AG04450 (cell line): ENCODE measurements at regions not wholly inside any gene's neighbourhood (a gene's known extent, or its start where the extent isn't known, plus 50 kb on each side); places are given as distances from the start of the nearest gene placed in this dataset.

Experiments used
- CTCF ChIA-PET: fragments of 300-600, 350-600 bp; formaldehyde crosslinking; extraction: SDS; loops from one replicate; lab custom pipeline; 2022; ENCODE audit warnings: antibody characterized with exemption, inconsistent platforms; lab: Charles Lee
- POLR2A ChIA-PET: fragments of 350-600 bp; formaldehyde crosslinking; extraction: SDS; loops from one replicate; lab custom pipeline; 2021; ENCODE audit warnings: antibody characterized with exemption, inconsistent platforms; lab: Yijun Ruan, JAX
- DNase-seq: peaks from one replicate; pipeline ENCODE4 v3.0.0-alpha.2; 2011; ENCODE audit warnings: low read depth, low spot score
- H3K27ac ChIP-seq: one replicate; pipeline ENCODE4 v1.5.1; 2012; ENCODE audit warnings: low read depth, low read length, control low read depth
- H3K27me3 ChIP-seq: one replicate; pipeline ENCODE4 v1.6.0; 2012; ENCODE audit warnings: low read length; ENCODE audit not compliant: control insufficient read depth, insufficient read depth
- H3K4me3 ChIP-seq: 2 replicates; pipeline ENCODE4 v1.5.1; 2011; ENCODE audit warnings: mild to moderate bottlenecking, low read depth, low read length, control low read depth
- H3K9me3 ChIP-seq: 2 replicates; pipeline ENCODE4 v1.5.1; 2012; ENCODE audit warnings: low read length; ENCODE audit not compliant: control insufficient read depth, insufficient read depth
- CTCF ChIP-seq: IDR thresholded peaks from 2 replicates; pipeline ENCODE4 v1.5.1; 2011; ENCODE audit warnings: low read depth, low read length, control low read depth, inconsistent platforms

- no peak for DNase-seq
- TF ChIP-seq CTCF, result no peak
- Histone ChIP-seq H3K27me3 (peaks cover 6% of the 10 kb centered on the region), H3K4me3 (no peak overlapping the region), H3K27ac (no peak overlapping the region), H3K9me3 (peaks cover 27% of the 10 kb centered on the region)
- ChIA-PET POLR2A (no interaction called here), CTCF (no interaction called here)
Observed at GRCh38 chr2:85959826-85960225, 71.0 kb upstream of the ST3GAL5 start.

- no peak for TF ChIP-seq CTCF
- ChIA-PET CTCF (no interaction called here), POLR2A (no interaction called here)
- H3K9me3 ChIP-seq, result peaks cover 25% of the 10 kb centered on the region
- no peak overlapping the region for H3K27ac ChIP-seq
- H3K27me3 ChIP-seq, result peaks cover 12% of the 10 kb centered on the region
- no peak overlapping the region for H3K4me3 ChIP-seq
- DNase-seq, result no peak
Observed at GRCh38 chr2:85959185-85959584, 70.4 kb upstream of the ST3GAL5 start.

GRCh38 chr2:85958731-85959130 lies 69.9 kb upstream of the ST3GAL5 start:
- H3K9me3 ChIP-seq, result peaks cover 20% of the 10 kb centered on the region
- no peak overlapping the region for H3K4me3 ChIP-seq
- ChIA-PET POLR2A (no interaction called here), CTCF (no interaction called here)
- TF ChIP-seq CTCF, result no peak
- H3K27ac ChIP-seq, result no peak overlapping the region
- H3K27me3 ChIP-seq, result peaks cover 12% of the 10 kb centered on the region
- DNase-seq, result no peak

- Histone ChIP-seq H3K27ac (no peak overlapping the region), H3K4me3 (no peak overlapping the region), H3K27me3 (peaks cover 21% of the 10 kb centered on the region), H3K9me3 (peaks cover 18% of the 10 kb centered on the region)
- ChIA-PET CTCF (interaction anchor here (0.6 to 1.2 kb wide), 2 partner anchors 130 to 211 kb away, joined by 6 to 7 read pairs; no protein-coding TSS in a partner anchor), POLR2A (no interaction called here)
- no peak for TF ChIP-seq CTCF
- DNase-seq, result no peak
Observed at GRCh38 chr2:85957256-85957655, 68.5 kb upstream of the ST3GAL5 start.

- CTCF ChIA-PET, result no interaction called here
Observed at GRCh38 chr2:85956646-85957039, 67.9 kb upstream of the ST3GAL5 start.

More at GRCh38 chr2:85956646-85957039, 67.9 kb upstream of the ST3GAL5 start:
- Histone ChIP-seq H3K4me3 (no peak overlapping the region), H3K27ac (no peak overlapping the region), H3K27me3 (peaks cover 27% of the 10 kb centered on the region), H3K9me3 (peaks cover 14% of the 10 kb centered on the region)
- TF ChIP-seq CTCF, result no peak
- POLR2A ChIA-PET, result no interaction called here
- DNase-seq, result no peak
